HG03354 (cell line): ENCODE measurements at regions not wholly inside any gene's neighbourhood (a gene's known extent, or its start where the extent isn't known, plus 50 kb on each side); places are given as distances from the start of the nearest gene placed in this dataset.
"Not testable (repeated sequence)": the region's sequence is repeated elsewhere in the genome, so short reads cannot be mapped to it uniquely, and the experiment has no call there.

Source experiments
- ATAC-seq: cut with Tn5 transposase; IDR thresholded peaks from one replicate; pipeline ENCODE4 v1.9.1; 2021; ENCODE audit warnings: mild to moderate bottlenecking; ENCODE audit not compliant: unreplicated experiment, poor library complexity, severe bottlenecking

- no peak for ATAC-seq
These were observed 80.4 kb upstream of the ZCCHC2 start for GRCh38 chr18:62442391-62442790.

DNA sequence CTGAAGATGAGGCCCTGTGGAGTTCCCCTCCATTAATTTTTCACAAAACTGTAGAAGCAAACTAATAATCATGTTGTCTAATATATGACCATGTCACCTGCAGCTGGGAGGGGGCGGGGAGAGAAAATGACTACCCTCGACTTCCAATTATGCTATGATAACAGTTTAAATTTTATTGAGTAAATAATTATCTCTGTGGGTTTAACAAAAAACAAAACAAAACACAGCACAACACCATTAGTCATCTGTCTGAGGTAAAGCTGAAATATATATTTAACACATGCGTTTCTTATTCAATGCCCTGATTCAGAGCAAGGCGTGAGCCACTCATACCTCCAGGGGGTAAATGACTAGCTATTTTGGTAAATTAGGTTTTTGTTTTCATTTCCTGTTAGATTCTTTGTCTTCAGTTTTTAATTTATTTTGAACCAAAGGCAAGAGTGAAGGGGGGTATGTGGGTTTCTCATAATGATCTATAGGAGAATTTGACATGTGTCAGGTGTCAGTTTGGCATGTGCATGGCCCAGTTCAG, 77.4 kb upstream of the ZCCHC2 start:
- ATAC-seq = peak; percentile 91

GRCh38 chr18:62446511-62446910, 76.3 kb upstream of the ZCCHC2 start:
- no peak for ATAC-seq

DNA sequence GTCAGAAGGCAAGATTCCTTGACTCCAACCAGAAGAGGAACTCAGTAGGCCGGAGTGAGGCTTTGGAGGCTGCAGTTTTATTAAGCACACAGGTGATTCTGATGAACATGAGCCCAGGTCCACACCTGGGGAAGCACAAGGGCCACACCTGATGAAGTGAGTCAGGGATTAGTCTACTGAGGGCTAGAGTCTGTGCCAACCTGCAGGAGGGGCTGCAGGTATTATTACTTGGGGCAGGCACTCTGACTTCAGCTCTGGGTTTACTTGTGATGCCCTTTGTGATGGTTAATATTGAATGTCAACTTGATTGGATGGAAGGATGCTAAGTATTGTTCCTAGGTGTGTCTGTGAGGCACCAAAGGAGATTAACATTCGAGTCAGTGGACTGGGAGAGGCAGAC, 75.2 kb upstream of the ZCCHC2 start:
- no peak for ATAC-seq

- no peak for ATAC-seq
These were observed 74.4 kb upstream of the ZCCHC2 start for GRCh38 chr18:62448426-62448825.

DNA sequence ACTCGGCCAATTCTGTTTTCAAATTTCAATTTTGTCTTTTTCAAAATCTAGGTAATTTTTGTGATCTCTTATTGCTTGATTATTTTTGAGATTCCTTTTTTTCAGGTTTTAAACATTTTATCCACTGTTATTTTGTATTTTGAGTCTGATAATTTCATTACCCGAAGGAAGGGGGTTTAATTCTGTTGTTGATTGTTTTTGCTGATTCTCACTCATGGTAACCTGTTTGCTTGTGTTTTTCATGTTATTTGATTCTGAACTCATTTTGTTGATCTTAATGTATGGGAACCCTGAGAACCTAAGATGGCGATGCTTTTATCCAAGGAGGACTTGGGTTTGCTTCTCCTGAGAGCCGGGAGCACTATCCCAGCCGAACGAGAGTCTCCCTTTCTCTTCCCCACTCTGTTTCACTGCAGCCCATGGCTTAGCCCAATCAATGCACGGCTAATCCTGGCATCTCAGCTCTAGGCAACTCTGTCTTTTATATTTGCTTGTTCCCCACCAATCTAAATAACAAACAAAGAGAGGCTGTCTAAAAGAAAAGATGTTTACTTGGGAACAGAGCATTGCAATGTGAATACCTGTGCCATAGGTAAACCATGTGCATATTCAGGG, 73.2 kb upstream of the ZCCHC2 start:
- no peak for ATAC-seq

GRCh38 chr18:62450175-62450545, 72.7 kb upstream of the ZCCHC2 start:
- ATAC-seq = no peak

DNA sequence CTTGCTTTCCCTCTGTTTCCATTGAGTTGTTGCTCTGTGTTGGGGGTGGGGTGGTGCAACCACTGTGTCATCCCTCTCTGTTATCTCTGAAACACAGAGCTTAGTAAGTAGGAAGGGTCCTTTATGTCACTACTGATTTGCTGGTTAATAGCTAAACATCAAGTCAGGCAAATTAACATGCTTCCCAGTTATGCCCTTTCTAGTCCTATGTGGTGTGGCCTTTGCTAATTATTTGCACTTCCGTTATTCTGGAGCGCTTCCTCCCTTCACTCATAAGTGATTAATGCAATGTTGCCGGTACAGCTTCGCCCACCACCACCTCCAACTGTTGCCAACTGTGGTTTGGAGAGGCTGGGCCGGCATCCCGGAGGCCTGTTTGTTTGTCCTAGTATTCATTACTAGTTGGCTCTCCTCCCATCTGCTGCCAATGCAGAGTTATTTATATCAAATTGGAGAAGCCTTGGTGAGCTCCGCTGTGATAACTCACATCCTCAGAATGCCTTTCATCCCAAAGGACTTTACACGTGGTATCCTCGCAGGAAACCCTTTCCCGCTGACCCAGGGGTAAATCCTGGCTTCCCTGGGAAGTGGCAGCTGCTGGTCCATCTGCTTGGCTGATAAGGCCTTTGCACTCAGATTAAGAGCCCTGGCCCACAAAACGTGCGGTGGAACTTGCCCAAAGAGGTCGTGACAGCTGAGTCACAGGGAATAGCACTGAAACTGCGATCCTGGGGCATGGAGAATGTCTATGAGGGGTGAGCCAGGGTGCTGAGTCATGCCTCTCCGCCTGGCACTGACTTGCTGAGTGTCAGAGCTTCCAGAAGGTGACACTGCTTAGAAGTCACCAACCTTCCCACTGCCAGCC, 72.0 kb upstream of the ZCCHC2 start:
- ATAC-seq = no peak

DNA sequence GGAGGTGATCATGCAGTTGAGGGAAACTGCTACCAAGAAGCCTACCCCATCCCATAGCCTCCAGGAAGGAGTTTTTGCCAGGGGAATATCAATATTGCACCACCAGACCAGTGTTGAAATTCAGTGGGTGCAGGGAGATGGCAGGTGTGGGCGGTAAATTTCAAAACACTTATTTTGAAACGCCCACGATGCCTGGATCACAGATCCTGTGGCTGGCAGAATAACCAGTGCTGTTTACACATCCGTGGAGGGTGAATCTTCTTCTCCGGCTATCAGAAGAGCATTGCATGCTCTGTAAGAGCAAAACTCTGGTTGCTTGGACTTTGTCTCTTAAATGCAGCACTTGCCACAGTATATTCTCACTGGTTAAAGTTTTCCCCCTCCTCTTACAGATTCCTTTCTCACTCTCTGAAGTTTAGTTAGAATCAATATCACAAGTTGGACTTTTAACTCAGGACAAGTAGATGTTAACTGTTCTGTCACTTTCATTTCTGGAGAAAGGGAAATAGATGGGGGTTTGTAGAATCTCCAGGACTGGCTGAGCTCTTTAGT, 70.5 kb upstream of the ZCCHC2 start:
- no peak for ATAC-seq

GRCh38 chr18:62453864-62454263, 69.0 kb upstream of the ZCCHC2 start:
- peak; percentile 49 for ATAC-seq

- ATAC-seq = no peak
These were observed 68.3 kb upstream of the ZCCHC2 start for GRCh38 chr18:62454527-62454926.

GRCh38 chr18:62455222-62455621, 67.6 kb upstream of the ZCCHC2 start:
- ATAC-seq = no peak

GRCh38 chr18:62457877-62458276, 64.9 kb upstream of the ZCCHC2 start:
- no peak for ATAC-seq

DNA sequence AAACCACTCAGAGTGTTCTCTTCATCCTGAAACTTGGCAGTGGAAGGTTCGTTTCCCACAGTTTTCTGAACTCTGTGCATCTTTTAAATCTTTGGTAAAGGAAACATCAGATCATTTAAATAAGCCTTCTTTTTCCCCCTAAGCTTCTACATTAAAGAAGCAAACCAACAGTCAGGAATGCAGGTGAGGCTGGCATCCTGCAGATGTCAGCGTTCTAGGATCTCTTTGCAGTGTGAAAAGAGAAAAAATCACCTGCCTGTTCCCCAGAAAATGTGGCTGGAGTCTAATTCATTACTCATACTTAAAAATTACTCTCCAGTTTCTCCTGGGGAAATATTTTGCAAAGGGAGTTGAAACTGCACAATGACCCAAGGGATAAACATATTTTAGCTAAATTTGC, 64.5 kb upstream of the ZCCHC2 start:
- ATAC-seq = no peak

GRCh38 chr18:62458868-62459716, 63.7 kb upstream of the ZCCHC2 start:
- ATAC-seq = no peak

DNA sequence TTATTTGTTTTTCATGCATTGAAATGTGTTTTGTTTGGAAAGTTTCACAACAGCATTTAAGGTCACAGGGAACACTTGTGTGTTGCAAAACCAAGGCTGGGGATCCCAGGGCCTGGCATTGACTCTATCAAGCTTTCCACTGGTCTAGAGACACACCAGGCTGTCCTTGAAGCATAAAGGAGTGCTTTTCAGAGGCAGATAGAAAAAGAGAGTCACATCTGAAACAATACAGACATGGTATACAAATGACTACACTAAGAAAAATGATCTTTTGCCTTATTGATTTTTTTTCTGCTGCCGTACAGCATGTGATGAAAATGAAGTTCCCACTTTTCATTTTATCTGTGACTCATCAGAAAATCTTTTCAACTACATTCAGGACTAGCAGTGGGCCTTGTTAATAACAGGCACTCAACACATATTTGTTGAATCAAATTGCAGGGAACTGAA, 61.9 kb upstream of the ZCCHC2 start:
- ATAC-seq = no peak

DNA sequence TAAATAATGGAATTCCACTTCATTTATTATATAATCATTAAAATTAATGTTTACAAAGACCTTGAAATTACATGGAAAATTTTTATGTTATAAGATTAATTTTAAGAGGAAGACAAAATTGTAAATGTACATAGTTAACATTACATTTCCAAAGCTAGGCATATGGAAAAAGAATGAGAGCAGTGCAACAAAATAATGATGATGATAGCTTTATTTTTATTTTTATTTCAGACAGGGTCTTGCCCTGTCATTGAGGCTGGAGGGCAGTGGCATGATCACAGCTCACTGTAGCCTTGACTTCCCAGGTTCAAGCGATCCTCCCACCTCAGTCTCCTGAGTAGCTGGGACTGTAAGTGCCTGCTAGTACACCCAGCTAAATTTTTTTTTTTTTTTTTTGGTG, 61.2 kb upstream of the ZCCHC2 start:
- ATAC-seq = no peak

DNA sequence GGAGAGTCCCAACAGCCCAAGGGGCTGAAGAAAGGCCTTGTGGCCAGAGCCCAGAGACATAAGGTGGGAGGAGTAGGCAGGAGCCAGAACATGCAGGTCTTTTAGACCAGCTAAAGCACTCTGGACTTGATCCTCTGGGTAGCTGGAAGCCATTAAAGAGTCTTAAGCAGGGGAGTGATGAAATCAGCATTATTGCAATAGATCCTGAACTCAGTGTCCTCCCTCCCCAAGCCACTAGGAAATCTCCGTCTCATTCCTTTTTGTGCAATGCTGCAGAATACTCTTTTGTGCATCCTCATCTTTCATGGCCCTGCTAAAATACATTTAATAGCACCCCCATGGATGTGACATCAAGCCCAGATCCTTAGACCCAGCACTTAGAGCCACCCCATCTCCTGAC, 58.6 kb upstream of the ZCCHC2 start:
- no peak for ATAC-seq

DNA sequence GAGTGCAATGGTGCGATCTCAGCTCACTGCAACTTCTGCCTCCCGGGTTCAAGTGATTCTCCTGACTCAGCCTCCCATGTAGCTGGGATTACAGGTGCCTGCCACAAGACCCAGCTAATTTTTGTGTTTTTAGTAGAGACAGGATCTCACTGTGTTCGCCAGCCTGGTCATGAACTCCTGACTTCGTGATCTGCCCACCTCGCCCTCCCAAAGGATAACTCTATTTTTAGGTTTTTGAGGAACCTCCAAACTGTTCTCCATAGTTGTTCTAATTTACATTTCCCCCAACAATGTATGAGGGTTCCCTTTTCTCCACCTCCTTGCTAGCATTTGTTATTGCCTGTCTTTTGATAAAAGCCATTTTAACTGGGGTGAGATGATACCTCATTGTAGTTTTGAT, 53.7 kb upstream of the ZCCHC2 start:
- ATAC-seq = not testable (repeated sequence)
